GM18909 (cell line): ENCODE measurements at regions not wholly inside any gene's neighbourhood (a gene's known extent, or its start where the extent isn't known, plus 50 kb on each side); places are given as distances from the start of the nearest gene placed in this dataset.

Source experiments
- ATAC-seq: cut with Tn5 transposase; IDR thresholded peaks from one replicate; pipeline ENCODE4 v1.9.1; 2021; ENCODE audit warnings: mild to moderate bottlenecking; ENCODE audit not compliant: unreplicated experiment, poor library complexity

DNA sequence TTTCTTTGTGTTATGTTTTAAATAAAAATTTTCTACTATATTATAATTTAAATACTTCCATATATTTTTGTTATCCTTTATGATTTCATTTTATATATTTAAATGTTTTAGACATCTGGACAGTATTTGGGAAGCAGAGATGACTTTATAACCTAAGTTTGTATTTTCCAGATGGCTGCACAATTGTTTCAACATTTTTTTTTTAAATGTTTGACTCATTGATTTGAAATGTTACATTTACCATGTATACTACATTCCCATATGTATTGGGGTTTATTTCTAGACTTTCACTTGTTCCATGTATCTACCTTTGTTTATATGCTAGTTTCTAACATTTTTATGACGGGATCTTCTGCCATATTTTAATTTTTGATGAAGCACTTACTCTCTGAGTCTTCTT lies 766.5 kb downstream of the METTL15 start:
- no peak for ATAC-seq

DNA sequence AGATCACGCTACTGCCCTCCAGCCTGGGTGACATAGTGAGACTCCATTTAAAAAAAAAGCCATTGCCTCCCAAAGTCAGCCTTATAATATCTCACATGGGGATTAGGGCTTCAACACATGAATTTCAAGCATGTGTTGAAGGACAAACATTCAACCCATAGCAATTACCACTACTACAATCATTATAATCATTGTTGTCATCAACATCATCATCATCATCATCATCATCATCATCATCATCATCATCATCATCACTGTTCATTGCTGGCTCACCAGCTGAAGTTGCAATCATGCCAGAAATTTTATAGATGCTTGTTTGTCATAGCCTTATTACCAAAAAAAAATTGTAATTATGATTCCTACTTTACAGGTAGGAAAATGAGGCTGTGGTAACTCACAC lies 762.9 kb downstream of the METTL15 start:
- ATAC-seq = no peak

DNA sequence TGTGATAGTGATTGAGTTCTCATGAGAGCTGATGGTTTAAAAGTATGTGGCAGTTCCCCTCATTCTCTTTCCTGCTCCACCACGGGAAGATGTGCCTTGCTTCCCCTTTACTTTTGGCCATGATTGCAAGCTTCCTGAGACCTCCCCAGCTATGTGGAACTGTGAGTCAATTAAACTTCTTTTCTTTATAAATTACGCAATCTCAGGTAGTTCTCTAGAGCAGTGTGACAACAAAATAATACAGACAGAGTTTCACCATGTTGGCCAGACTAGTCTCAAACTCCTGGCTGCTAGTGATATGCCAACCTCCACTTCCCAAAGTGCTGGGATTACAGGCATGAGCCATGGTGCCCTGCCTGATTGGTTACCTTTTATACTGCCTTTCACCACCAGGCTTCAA lies 755.2 kb downstream of the METTL15 start:
- no peak for ATAC-seq

DNA sequence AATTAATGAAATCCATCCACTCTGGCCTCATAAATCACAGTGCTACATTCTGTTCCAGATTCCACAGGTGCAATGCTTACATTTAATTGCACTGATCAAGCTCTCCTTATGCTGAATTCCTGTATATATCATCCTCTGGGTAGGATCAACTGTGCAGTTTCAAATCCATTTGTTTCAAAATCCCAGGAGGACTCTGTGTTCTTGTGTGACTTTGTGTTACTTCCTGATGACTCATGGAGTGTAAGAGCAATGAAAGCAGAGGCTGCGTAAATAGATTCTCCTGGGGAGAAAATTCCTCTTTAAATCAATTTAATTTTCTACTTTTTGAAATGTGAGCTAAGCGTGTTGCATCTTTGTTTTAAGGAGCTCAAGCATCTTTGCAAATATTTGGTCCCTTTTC lies 752.7 kb downstream of the METTL15 start:
- ATAC-seq = no peak

DNA sequence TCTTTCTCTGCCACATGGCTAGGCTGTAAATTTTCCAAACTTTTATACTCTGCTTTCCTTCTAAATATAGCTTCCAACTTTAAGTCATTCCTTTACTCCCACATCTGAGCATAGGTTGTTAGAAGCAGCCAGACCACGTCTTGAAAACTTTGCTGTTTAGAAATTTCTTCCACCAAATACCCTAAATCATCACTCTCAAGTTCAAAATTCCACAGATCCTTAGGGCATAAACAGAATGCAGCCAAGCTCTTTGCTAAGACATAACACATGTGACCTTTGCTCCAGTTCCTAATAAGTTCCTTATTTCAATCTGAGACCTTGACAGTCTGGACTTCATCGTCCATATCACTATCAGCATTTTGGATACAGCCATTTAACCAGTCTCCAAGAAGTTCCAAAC lies 749.9 kb downstream of the METTL15 start:
- no peak for ATAC-seq

DNA sequence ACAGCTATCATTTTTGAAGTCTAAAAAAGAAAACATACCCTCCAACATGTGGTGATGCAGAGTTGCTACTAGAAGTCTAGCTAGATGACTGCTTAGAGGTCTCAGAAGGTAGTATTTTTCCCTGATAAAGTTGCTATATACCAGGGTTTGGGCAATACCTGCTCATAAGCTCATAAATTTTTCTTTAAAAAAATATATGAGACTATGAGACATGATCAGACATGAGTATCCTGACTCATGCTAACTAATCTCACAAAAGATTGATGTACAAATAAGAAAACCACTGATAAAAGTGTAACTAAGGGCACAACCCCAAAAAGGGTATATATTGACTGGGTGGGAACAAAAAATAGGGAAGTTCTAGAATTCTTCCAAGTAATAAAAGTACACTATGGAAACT lies 740.9 kb downstream of the METTL15 start:
- ATAC-seq = no peak

DNA sequence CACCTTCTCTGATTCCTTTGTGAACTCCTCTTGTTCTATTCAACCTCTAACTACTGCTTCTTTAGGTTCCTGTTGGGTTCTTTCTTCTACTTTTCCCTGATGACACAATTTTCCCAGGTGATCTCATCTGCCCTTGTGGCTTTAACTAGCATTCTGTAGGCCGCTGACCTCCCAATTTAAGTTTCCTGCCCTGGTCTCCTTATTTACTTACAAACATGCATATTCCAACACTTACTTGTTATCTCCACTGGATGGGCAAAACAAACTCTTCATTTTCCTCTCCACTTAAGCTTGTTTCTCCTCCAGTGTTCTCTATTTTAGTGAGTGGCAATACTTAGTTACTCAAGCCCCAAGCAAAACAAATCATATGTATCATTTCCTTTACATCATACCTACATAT lies 734.5 kb downstream of the METTL15 start:
- ATAC-seq = no peak

DNA sequence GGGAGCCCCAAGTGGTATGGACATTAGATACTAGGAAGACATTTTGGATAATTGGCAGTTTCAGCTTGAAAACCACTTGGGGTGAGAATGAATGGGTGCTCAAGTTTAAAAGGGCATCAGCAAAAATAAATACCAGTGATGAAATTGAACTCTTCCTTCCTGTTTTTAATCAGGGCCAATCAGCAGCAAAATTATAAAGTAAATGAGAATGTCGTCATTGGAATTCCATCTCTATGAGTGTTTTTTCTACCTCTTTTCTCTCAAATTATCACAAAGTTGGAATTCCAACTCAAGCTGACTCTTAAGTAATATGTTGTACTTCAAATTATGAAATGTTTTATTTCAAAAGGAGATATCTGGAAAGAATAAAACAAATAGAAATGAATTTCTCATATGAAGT lies 730.6 kb downstream of the METTL15 start:
- ATAC-seq = no peak

DNA sequence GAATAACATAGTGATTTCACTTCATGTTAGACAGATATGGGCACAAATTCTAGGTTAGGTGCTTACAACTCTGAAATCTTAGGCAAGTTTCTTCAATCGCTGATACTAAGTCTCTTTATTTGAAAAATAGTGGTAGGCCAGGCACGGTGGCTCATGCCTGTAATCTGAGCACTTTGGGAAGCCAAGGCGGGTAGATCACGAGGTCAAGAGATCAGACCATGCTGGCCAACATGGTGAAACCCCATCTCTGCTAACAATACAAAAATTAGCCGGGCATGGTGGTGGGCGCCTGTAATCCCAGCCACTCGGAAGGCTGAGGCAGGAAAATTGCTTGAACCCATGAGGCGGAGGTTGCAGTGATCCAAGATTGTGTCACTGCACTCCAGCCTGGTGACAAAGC lies 729.4 kb downstream of the METTL15 start:
- ATAC-seq = no peak

DNA sequence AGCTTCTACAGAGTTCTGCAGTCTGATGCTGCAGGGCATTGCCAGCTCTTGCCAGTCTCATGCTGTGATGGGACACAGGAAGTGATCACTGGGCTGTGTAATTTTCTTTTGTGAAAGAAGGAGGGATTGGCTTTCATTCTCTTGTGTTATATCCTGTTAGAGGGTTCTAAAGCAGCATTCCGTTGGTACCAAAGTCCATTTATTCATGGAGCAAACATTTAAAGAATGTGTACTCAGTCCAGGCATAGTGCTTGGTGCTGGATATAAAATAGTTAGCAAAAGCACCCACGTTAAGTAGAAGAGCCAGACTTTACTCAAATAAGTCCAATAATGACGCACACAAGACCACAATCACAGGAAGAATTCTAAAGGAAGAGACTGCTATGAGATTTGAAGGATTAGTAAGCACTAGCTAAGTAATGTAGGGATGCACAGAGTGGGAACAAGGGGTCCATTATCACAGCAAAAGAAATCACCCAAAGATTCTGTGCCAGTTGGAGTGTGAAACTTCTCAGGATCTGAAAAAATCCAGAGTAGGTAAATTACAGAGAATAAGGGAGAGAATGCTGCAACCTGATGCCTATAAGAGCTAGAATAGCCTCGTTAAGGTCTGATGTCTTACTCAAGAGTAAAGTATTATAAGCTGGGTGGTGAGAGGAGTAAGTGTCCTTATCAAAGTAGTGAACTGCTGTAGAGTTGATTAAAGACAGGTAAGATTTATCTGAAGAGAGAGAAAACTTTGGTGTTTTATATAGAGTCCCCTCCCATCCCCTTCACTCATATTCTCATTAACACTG lies 728.3 kb downstream of the METTL15 start:
- ATAC-seq = no peak

DNA sequence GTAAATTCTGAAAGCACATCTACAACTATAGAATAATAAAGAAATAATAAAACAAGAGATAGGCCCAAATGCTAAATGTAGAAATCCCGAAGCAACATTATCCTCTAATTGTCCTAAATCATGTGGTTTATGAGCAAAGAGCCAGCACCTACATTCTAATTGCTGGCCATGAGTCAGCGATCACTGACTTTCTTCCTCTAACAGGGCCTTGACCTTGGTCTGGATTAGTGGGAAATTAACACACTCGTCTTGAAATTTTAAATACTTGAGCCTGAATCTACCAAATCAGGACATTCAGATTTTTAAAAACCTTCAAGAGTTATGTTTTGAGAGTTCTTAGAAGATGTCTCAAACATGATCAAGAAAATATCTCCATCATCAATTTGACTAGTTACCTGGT lies 727.6 kb downstream of the METTL15 start:
- no peak for ATAC-seq

DNA sequence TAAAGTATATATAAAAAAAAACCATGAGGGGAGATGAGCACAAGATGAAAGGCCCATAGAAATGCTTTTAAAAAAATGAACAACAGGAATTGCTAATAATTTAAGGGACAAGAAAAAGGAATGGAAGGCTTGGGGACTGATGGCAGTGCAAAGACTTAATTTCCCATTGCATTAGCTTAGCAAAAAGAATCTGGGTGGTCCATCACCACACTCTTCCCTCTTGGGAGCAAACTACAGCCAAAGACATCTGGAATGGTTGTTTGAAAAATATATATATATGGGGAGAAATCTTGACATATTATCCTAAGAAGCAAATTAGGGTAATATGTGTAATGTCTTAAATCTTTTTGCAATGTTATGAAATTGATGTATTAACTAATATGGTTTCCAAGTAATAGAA lies 727.1 kb downstream of the METTL15 start:
- ATAC-seq = no peak

DNA sequence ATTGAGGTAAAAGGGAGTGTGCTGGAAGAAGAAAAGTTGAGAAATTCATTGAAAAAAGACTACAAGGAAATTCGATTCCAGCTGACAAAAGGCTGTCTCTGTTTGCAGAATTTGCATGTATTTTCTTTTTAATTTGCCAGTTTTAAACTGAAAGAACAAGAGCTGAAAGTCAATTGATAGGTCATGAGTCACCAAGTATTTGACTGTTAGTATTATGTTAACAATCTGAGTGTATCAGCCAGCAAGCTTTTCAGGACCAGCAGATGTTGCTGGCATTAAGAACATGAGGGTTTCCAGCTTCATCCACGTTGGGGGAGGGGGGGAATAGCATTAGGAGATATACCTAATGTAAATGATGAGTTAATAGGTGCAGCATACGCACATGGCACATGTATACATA lies 726.7 kb downstream of the METTL15 start:
- no peak for ATAC-seq

DNA sequence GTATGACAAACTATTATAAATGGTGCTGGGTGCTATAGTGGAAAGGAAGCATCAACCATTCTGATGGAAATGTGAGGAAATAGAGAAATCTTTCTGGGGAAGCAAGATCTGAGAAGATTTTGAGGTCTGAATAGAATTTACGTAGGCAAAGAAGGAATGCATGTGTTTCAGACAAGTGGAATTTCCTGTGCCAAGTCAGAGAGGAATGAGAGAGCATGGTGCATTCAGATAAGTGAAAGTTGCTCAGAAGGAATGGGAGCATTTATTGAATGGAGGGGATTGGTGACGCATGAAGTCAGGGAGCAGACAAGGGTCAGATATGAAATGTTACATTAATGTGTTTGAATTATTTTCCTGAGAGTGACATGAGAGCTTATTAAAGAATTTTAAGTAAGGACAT lies 725.5 kb downstream of the METTL15 start:
- no peak for ATAC-seq

DNA sequence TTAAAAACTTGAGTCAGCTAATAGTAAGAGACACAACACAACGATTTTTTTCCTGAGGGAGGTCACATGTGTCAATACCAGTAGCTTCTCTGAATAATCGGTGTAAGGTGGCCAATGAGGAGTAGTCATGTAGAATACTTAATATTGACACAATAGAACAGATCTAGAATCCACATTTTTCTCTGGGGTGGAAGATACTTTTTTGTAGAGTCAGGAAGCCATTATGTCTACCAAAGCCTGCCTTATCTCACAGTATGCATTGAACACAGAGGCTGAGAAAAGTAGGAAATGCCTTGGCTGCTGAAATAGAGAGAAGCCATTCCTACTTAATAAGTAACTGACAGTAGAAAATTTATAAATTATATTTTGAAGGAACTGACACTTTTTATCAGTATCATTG lies 725.0 kb downstream of the METTL15 start:
- ATAC-seq = no peak

DNA sequence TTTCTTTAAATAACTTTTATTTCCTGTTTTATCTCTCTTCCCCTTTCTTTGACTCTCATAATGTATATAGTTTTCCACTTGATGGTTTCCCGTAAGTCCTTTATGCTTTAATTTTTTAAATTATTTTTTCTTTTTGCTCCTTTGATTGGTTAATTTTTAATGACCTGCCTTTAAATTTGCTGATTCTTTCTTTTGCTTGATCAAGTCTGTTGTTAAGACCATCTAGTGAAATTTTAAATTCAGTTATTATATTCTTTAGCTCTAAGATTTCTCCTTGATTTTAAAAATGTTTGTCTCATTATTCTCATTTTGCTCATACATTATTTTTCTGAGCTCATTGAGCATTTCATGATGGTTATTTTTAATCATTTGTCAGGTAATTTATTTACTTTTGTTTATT lies 718.6 kb downstream of the METTL15 start:
- no peak for ATAC-seq

DNA sequence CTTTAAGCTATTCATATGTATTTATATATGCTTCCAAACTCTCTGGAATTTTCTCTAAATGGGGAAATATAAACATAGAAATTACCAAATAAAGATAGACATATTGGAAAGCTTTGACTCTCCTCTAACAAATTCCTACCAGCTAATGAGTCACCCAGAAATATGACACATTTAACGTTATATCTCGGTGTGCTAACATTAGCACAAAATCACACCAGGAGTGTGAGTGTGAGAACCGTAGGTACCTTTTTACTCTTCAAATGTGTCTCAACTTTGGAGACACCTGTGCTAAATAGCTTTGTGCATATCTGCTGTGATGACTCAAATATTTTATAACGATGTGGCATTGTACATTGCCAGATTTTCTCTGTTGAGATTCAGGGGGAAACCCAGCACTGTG lies 714.4 kb downstream of the METTL15 start:
- ATAC-seq = no peak

DNA sequence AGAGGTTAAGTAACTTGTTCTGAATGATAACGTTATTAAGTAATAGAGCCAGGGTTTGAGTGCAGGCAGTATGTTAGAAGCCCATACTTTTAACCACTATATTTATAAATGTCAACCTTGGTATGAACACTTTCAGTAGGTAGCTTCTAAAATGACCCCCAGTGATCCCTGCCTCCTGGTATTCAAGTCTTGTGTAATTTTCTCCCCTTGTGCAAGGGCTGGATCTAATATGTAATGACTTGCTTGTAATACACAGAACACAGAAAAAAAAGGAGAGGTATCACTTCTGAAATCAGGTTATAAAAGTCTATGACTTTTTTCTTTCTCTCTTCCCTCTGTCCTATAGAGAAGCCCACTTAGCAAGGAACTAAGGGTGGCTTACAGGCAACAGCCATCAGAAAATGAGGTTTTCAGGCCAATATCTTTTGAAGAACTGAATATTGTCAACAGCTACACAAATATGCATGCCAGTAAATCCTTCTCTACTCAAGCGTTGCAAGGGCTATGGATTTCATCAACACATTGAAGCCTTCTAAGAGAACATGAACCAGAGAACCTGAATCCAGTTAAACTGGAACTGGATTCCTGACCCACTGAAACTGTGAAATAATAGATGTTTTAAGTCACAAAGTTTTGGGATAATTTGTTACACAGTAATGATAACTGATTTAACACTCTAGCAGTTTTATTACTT lies 712.3 kb downstream of the METTL15 start:
- ATAC-seq = no peak

DNA sequence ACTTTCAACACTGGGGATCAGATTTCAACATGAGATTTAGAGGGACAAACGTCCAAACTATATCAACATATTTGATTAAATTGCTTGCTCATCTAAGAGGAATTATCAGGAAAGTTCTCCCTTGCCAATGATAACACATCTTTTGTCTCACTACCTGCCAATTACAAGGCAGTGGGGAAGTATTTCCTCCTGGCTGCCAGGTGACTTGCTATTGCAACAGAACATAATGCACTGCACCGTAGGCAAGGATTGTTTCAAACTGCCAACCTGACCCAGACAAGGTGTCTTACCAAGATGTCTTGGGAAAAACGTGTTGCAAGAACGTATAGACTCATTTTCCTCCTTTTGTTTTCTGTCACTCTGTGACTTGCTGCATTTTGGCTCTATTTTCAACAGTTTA lies 711.6 kb downstream of the METTL15 start:
- ATAC-seq = no peak

DNA sequence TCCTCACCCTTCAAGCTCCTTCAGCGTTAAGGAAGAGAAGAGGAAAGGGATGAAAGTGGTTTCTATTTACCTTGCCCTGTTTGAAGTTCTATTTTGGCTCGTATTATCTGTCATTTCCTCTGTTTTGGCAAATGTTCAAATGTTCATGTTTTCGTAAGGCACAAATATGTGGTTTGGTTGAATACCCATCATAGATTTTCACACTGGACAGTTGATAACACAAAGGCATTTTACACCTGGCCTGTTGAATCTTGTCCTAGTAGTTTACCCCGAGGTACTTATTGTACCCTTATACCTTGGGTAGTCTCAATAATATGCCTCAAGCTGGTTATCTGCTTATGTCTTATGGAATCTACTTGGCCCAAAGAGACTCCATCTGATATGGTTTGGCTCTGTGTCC lies 706.9 kb downstream of the METTL15 start:
- ATAC-seq = no peak

DNA sequence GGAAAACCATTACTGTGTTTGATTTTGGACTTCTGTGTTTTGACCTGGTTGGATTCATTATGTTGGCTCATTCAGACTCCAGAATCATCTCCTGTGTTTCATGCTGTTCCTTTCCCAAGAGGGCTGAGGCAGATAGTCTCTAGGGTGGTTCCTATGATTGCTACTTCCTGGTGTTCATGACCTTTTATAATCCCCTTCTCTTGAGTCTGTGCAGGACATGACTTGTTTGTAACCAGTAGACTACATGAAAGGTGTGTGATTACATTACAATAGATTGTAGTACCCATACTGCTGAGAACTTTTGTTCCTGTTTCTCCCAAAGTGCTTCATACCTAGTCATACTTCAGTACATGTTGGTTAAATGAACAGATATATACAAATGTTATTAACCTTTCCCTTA lies 700.6 kb downstream of the METTL15 start:
- ATAC-seq = no peak

DNA sequence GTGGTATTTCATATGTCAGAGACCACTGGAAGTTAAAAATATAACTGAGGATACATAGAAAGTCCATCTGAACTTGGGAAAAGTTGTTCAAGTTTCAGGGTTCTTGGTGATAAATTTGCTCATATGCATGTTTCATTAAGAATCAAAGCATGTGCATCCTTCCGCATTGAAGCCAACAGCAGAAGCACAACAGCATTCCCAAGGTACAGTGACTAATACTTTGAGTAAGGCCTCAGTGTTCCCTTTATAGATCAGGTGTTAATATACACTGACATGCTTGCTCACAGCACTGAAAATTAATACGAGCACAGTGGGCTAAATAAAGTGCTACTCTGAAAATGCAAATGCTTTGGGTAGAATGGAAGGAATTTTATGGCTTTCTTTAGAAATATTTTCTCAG lies 691.1 kb downstream of the METTL15 start:
- ATAC-seq = no peak
